ENCODE measurements at regions not wholly inside any gene's neighbourhood (a gene's known extent, or its start where the extent isn't known, plus 50 kb on each side); places are given as distances from the start of the nearest gene placed in this dataset.

- TF ChIP-seq, protein P1, sequence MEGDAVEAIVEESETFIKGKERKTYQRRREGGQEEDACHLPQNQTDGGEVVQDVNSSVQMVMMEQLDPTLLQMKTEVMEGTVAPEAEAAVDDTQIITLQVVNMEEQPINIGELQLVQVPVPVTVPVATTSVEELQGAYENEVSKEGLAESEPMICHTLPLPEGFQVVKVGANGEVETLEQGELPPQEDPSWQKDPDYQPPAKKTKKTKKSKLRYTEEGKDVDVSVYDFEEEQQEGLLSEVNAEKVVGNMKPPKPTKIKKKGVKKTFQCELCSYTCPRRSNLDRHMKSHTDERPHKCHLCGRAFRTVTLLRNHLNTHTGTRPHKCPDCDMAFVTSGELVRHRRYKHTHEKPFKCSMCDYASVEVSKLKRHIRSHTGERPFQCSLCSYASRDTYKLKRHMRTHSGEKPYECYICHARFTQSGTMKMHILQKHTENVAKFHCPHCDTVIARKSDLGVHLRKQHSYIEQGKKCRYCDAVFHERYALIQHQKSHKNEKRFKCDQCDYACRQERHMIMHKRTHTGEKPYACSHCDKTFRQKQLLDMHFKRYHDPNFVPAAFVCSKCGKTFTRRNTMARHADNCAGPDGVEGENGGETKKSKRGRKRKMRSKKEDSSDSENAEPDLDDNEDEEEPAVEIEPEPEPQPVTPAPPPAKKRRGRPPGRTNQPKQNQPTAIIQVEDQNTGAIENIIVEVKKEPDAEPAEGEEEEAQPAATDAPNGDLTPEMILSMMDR (IDR thresholded peaks at IDR 0.05; ENCODE audit: extremely low read depth in 1 of 2, insufficient read depth in 1 of 2, low read depth in 1 of 2, low read length in 2 of 2), result no peak
- TF ChIP-seq, protein P2, sequence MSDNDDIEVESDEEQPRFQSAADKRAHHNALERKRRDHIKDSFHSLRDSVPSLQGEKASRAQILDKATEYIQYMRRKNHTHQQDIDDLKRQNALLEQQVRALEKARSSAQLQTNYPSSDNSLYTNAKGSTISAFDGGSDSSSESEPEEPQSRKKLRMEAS (IDR thresholded peaks at IDR 0.05; ENCODE audit: insufficient read depth, insufficient read length), result no peak
- TF ChIP-seq POLR2A (IDR thresholded peaks at IDR 0.05; ENCODE audit: low read depth, low read length) (no peak), POLR2AphosphoS5 (IDR thresholded peaks at IDR 0.05; ENCODE audit: insufficient read depth, low read depth, low read length) (no peak), EZH2 (IDR thresholded peaks at IDR 0.05; ENCODE audit: borderline replicate concordance, low read depth, low read length, severe bottlenecking) (no peak), JUN (IDR thresholded peaks at IDR 0.05; ENCODE audit: borderline replicate concordance, insufficient read depth, insufficient read length, low read depth) (no peak), MYC (IDR thresholded peaks at IDR 0.05; ENCODE audit: low read depth, low read length) (no peak), FOS (IDR thresholded peaks at IDR 0.05; ENCODE audit: borderline replicate concordance, insufficient read depth, low read length) (no peak)
Measured at GRCh38 chr9:28946648-28947047, 1373.4 kb upstream of the C9orf72 start.
